CD4-positive, alpha-beta memory T cell (primary cell): ENCODE measurements at regions not wholly inside any gene's neighbourhood (a gene's known extent, or its start where the extent isn't known, plus 50 kb on each side); places are given as distances from the start of the nearest gene placed in this dataset.

Source experiments
- CTCF ChIA-PET: fragments of 350-600 bp; sonication (Branson Sonifier 250); formaldehyde crosslinking; loops from one replicate; lab custom pipeline; 2021; ENCODE audit warnings: inconsistent platforms; ENCODE audit not compliant: partially characterized antibody; lab: Charles Lee
- POLR2A ChIA-PET: fragments of 350-600 bp; sonication (Branson Sonifier 250); formaldehyde crosslinking; loops from one replicate; lab custom pipeline; 2021; ENCODE audit not compliant: partially characterized antibody; lab: Charles Lee
- DNase-seq, 5 donors: peaks; one replicate each; pipeline versions ENCODE4 v3.0.0 to v3.0.0-alpha.2; 2020 to 2022; ENCODE audit warnings: mixed read lengths in 1 of 5
- H3K27ac ChIP-seq: one replicate; pipeline ENCODE4 v1.7.0; 2013; ENCODE audit warnings: low read depth, low read length
- H3K27me3 ChIP-seq: 2 replicates; pipeline ENCODE4 v1.7.0; 2013; ENCODE audit warnings: mild to moderate bottlenecking, low read length, moderate library complexity; ENCODE audit not compliant: insufficient read depth
- H3K36me3 ChIP-seq: 2 replicates; pipeline ENCODE4 v1.7.0; 2013; ENCODE audit warnings: mild to moderate bottlenecking, low read length, moderate library complexity; ENCODE audit not compliant: insufficient read depth
- H3K4me1 ChIP-seq: 2 replicates; pipeline ENCODE4 v1.7.0; 2013; ENCODE audit warnings: mild to moderate bottlenecking, low read length, moderate library complexity; ENCODE audit not compliant: insufficient read depth
- H3K4me3 ChIP-seq, 2 donors: one replicate each; pipeline ENCODE4 v1.7.0; 2013; ENCODE audit warnings: low read length in 2 of 2, mild to moderate bottlenecking in 1 of 2
- H3K9me3 ChIP-seq, 2 donors: one replicate each; pipeline ENCODE4 v1.7.0; 2013; ENCODE audit warnings: low read length in 2 of 2, control low read depth in 1 of 2; ENCODE audit not compliant: control insufficient read depth in 1 of 2
- H3K27ac Mint-ChIP-seq, 7 donors: one replicate each; pipeline ENCODE4 v1.8.0; 2020 to 2021; ENCODE audit warnings: mixed read lengths in 7 of 7, mild to moderate bottlenecking in 6 of 7, inconsistent platforms in 3 of 7, moderate library complexity in 3 of 7
- H3K27me3 Mint-ChIP-seq, 2 donors: one replicate each; pipeline ENCODE4 v1.8.0; 2020 to 2021; ENCODE audit warnings: mixed read lengths in 2 of 2
- H3K36me3 Mint-ChIP-seq, 2 donors: one replicate each; pipeline ENCODE4 v1.8.0; 2020 to 2021; ENCODE audit warnings: mixed read lengths in 2 of 2, inconsistent platforms in 1 of 2, mild to moderate bottlenecking in 1 of 2
- H3K4me1 Mint-ChIP-seq, 4 donors: one replicate each; pipeline ENCODE4 v1.8.0; 2020 to 2021; ENCODE audit warnings: mixed read lengths in 4 of 4, mild to moderate bottlenecking in 1 of 4
- H3K4me3 Mint-ChIP-seq, 8 donors: one replicate each; pipeline ENCODE4 v1.8.0; 2020 to 2021; ENCODE audit warnings: mixed read lengths in 8 of 8, mild to moderate bottlenecking in 7 of 8, moderate library complexity in 6 of 8, inconsistent platforms in 3 of 8
- H3K9me3 Mint-ChIP-seq, 8 donors: one replicate each; pipeline ENCODE4 v1.8.0; 2020 to 2021; ENCODE audit warnings: mixed read lengths in 8 of 8, mild to moderate bottlenecking in 5 of 8, inconsistent platforms in 3 of 8, moderate library complexity in 1 of 8
- intact Hi-C: fragments of 100-400 bp; cut with micrococcal nuclease; formaldehyde crosslinking; loops from one replicate; pipeline ENCODE4 v1.15.1; 2023

DNA sequence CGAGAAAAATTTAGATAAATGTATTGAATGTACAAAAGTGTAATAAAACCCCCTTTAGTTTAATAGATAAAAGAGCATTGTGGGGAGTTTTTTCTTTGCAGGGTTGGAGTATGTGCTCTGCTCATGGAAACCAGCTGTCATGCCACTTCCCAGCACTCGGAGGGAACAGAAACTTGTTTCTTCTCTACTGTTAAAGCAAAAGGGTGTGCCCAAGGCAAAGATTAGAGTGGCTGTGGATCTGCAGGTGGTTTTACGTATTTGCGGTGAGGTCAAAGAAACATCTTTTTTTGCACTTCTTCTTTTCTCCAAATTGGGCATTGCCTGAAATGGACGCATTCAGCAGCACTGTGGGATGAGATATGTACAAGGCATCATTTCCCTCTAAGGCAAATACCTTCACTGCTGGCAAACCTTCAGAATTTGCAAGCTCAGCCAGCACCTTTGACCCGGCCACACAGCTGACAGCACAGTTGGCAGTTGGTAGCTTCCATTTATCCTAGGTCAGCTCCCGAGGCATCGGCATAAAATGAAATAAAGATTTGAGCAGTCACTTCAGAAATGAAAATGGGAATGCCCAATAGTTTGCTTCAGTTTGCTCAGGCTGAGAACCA lies 178.4 kb upstream of the EYA4 start:
- no peaks in the 10 kb centered on the region for H3K27me3 Mint-ChIP-seq
- Histone ChIP-seq H3K27me3 (no peaks in the 10 kb centered on the region), H3K4me3 (no peak overlapping the region), H3K36me3 (no peaks in the 10 kb centered on the region), H3K9me3 (no peaks in the 10 kb centered on the region), H3K4me1 (no peaks in the 10 kb centered on the region), H3K27ac (no peak overlapping the region)
- H3K9me3 Mint-ChIP-seq: peaks cover 0 to 4% (median 0%) of the 10 kb centered on the region in 8 donors
- intact Hi-C loops: no loop called here
- POLR2A ChIA-PET: no interaction called here
- no peaks in the 10 kb centered on the region for H3K36me3 Mint-ChIP-seq
- no peak overlapping the region for H3K27ac Mint-ChIP-seq
- no peak for DNase-seq
- H3K4me1 Mint-ChIP-seq: no peaks in the 10 kb centered on the region
- no peak overlapping the region for H3K4me3 Mint-ChIP-seq
- CTCF ChIA-PET: no interaction called here

DNA sequence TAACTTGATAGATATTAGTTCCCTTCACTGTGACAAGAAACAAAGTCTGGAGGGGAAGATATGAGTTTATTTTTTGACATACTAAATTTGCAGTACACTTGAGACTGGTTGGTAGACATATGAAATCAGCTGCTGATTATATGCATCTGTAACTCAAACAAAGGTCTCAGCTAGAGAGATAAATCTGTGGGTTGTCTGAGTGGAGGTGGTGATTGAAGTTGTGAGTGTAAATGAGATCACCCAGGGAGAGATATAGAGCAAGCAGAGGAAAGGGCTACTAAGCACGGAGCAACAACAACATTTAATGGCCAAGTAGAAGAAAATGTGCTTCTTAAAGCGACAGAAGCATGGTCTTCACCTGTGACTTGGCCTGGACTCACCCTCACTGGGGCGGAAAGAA lies 173.2 kb upstream of the EYA4 start:
- Histone ChIP-seq H3K4me1 (no peaks in the 10 kb centered on the region), H3K27me3 (no peaks in the 10 kb centered on the region), H3K4me3 (no peak overlapping the region), H3K36me3 (no peaks in the 10 kb centered on the region), H3K9me3 (no peaks in the 10 kb centered on the region), H3K27ac (no peak overlapping the region)
- POLR2A ChIA-PET: no interaction called here
- H3K9me3 Mint-ChIP-seq: peaks cover 0 to 5% (median 0%) of the 10 kb centered on the region in 8 donors
- H3K4me3 Mint-ChIP-seq: no peak overlapping the region
- intact Hi-C loops: no loop called here
- no peaks in the 10 kb centered on the region for H3K36me3 Mint-ChIP-seq
- no peaks in the 10 kb centered on the region for H3K4me1 Mint-ChIP-seq
- CTCF ChIA-PET: no interaction called here
- no peaks in the 10 kb centered on the region for H3K27me3 Mint-ChIP-seq
- no peak overlapping the region for H3K27ac Mint-ChIP-seq
- no peak for DNase-seq

DNA sequence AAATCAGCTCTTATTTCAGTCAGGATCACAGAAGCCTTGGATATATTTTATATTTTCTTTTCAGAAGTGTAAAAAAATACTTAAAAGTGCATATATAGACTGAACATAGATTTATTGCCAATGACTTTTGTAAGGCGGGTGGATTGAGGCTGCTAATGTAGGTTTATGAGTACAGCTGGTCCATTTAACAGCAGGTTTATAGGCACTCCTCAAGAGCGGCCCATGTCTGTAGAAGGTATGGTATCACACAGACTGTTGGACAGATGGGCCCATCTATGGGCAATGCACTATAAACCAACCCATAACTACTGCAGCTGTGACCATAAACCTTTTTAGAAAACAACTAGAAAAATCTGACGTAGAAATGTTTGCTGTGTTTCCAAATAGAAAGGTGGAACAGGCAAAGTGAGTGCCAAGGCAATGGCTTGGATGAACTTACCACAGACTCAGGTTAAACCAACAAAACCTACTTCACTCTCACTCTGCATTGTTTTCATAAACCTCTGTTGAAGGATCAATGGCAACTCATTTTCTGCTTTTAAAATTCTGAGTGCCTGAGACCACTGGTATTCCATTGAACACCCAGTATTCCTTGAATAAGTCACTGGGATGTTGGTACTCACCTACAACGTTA lies 170.6 kb upstream of the EYA4 start:
- H3K27ac Mint-ChIP-seq: no peak overlapping the region
- Histone ChIP-seq H3K4me3 (no peak overlapping the region), H3K27me3 (no peaks in the 10 kb centered on the region), H3K27ac (no peak overlapping the region), H3K9me3 (no peaks in the 10 kb centered on the region), H3K36me3 (no peaks in the 10 kb centered on the region), H3K4me1 (no peaks in the 10 kb centered on the region)
- H3K4me3 Mint-ChIP-seq: no peak overlapping the region
- H3K36me3 Mint-ChIP-seq: no peaks in the 10 kb centered on the region
- intact Hi-C loops: no loop called here
- ChIA-PET CTCF (no interaction called here), POLR2A (no interaction called here)
- no peaks in the 10 kb centered on the region for H3K4me1 Mint-ChIP-seq
- H3K27me3 Mint-ChIP-seq: no peaks in the 10 kb centered on the region
- no peak for DNase-seq
- peaks cover 0 to 5% (median 0%) of the 10 kb centered on the region in 8 donors for H3K9me3 Mint-ChIP-seq

DNA sequence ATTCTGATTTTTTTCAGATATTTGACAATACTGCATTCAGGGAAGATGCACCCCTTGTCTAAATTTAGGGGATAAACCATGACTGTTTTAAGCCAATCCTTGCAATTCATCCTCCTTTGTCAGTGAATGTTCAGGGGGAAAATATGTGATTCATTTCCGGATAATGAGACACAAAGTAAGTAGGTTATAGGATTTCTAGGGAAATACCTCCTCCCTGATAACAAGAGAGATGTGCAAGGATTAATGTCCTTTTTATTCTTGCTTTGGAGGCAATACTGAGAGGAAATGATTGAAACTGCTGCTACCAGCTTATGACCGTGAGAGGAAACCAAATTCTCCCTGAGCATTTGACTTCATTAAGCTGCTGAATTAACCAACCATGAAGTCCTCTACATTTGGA lies 161.3 kb upstream of the EYA4 start:
- DNase-seq: no peak
- Mint-ChIP-seq H3K4me3 (no peak overlapping the region), H3K9me3 (peaks cover 0 to 4% (median 0%) of the 10 kb centered on the region in 8 donors), H3K36me3 (no peaks in the 10 kb centered on the region), H3K4me1 (no peaks in the 10 kb centered on the region), H3K27ac (no peak overlapping the region), H3K27me3 (no peaks in the 10 kb centered on the region)
- POLR2A ChIA-PET: no interaction called here
- no peaks in the 10 kb centered on the region for H3K4me1 ChIP-seq
- no peaks in the 10 kb centered on the region for H3K36me3 ChIP-seq
- no peaks in the 10 kb centered on the region for H3K9me3 ChIP-seq
- no peak overlapping the region for H3K4me3 ChIP-seq
- no peaks in the 10 kb centered on the region for H3K27me3 ChIP-seq
- intact Hi-C loops: no loop called here
- CTCF ChIA-PET: no interaction called here
- H3K27ac ChIP-seq: no peak overlapping the region

DNA sequence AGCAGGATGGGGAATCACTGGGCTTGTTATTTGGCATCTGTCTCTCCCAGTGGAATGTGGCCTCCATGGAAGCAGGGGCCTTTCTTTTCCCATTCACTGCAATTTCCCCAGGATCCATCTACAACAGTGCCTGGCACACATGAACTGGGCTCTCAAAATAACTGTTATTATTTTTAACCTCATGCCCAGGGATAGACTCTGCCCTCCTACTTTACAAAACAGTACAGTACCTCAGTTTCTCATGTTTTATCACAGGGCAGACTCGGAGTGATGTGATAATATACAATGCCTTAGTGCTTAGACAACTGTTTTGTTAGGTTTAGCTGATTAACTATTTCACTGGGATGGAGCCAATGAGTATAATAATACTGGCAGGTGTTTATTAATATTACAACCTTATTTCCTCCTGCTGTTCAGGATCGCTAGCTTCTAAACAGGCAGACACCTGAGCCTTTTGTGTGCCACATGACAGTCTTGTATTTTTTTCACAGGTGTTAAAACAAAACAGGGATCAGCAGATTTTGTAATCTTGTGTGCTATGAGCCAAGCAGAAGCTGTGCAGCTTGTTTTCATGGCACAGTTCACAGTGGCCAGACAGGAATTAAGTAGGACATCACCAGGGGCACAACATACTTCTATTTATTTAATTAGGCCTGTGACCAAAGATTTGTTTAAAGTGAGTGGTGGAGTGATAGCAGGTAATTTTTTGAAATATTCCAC lies 157.7 kb upstream of the EYA4 start:
- Histone ChIP-seq H3K9me3 (no peaks in the 10 kb centered on the region), H3K27ac (no peak overlapping the region), H3K4me1 (no peaks in the 10 kb centered on the region), H3K27me3 (no peaks in the 10 kb centered on the region), H3K36me3 (no peaks in the 10 kb centered on the region), H3K4me3 (no peak overlapping the region)
- ChIA-PET CTCF (no interaction called here), POLR2A (no interaction called here)
- no peaks in the 10 kb centered on the region for H3K4me1 Mint-ChIP-seq
- DNase-seq: no peak
- H3K27ac Mint-ChIP-seq: no peak overlapping the region
- H3K36me3 Mint-ChIP-seq: no peaks in the 10 kb centered on the region
- peaks cover 0 to 3% (median 0%) of the 10 kb centered on the region in 8 donors for H3K9me3 Mint-ChIP-seq
- intact Hi-C loops: no loop called here
- no peaks in the 10 kb centered on the region for H3K27me3 Mint-ChIP-seq
- H3K4me3 Mint-ChIP-seq: no peak overlapping the region

DNA sequence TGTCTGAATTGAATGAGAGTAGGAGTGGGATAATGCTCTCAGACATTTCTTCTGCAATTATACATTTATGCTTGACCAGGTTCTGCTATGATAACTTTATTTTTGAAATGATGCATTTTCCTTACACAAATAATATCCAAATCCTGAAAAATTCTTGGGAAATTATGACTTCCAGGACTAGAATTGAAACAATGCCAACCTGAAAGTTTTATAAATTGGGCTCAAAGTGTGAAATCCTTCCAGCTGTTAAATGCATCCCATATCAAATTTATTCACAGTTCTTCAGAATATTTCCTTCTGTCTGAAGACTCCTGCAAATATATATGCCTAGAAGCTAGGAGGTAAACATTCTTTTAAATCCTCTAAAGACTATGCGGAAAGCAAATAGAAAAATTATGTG lies 155.7 kb upstream of the EYA4 start:
- H3K4me1 Mint-ChIP-seq: no peaks in the 10 kb centered on the region
- no peak overlapping the region for H3K27ac Mint-ChIP-seq
- ChIA-PET POLR2A (no interaction called here), CTCF (no interaction called here)
- no peaks in the 10 kb centered on the region for H3K4me1 ChIP-seq
- peaks cover 0 to 2% of the 10 kb centered on the region in 2 donors for H3K27me3 Mint-ChIP-seq
- no peaks in the 10 kb centered on the region for H3K36me3 ChIP-seq
- no peak overlapping the region for H3K4me3 ChIP-seq
- no peaks in the 10 kb centered on the region for H3K9me3 ChIP-seq
- H3K9me3 Mint-ChIP-seq: peaks cover 0 to 3% (median 0%) of the 10 kb centered on the region in 8 donors
- no peaks in the 10 kb centered on the region for H3K27me3 ChIP-seq
- H3K4me3 Mint-ChIP-seq: no peak overlapping the region
- DNase-seq: no peak
- intact Hi-C loops: no loop called here
- H3K36me3 Mint-ChIP-seq: no peaks in the 10 kb centered on the region
- no peak overlapping the region for H3K27ac ChIP-seq

DNA sequence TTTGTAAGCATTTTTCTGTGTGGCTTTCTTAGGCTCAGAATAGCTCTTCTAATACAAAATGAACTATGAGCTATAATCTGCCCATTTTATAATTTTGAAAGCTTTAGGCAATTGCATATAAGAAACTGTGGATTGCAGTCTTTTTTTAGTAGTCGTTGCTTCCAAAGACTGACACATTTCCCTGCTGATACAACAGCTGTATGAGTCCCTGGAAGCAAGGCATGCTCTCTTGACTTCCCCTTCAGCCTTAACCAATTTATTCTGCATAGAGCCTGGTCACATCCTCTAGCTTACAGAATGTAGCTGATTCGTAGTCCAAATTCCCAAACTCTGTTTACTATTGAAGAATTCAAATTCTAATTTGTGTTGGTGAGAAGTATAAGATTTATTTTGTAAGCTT lies 155.3 kb upstream of the EYA4 start:
- no peaks in the 10 kb centered on the region for H3K9me3 ChIP-seq
- H3K27me3 Mint-ChIP-seq: peaks cover 0 to 2% of the 10 kb centered on the region in 2 donors
- H3K27ac ChIP-seq: no peak overlapping the region
- H3K4me3 ChIP-seq: no peak overlapping the region
- peaks cover 0 to 3% (median 0%) of the 10 kb centered on the region in 8 donors for H3K9me3 Mint-ChIP-seq
- ChIA-PET CTCF (no interaction called here), POLR2A (no interaction called here)
- H3K36me3 Mint-ChIP-seq: no peaks in the 10 kb centered on the region
- H3K4me3 Mint-ChIP-seq: no peak overlapping the region
- no peaks in the 10 kb centered on the region for H3K36me3 ChIP-seq
- H3K4me1 Mint-ChIP-seq: no peaks in the 10 kb centered on the region
- intact Hi-C loops: no loop called here
- DNase-seq: no peak
- no peaks in the 10 kb centered on the region for H3K4me1 ChIP-seq
- H3K27ac Mint-ChIP-seq: no peak overlapping the region
- no peaks in the 10 kb centered on the region for H3K27me3 ChIP-seq
